ENCODE measurements at regions not wholly inside any gene's neighbourhood (a gene's known extent, or its start where the extent isn't known, plus 50 kb on each side); places are given as distances from the start of the nearest gene placed in this dataset.
"Not testable (repeated sequence)": the region's sequence is repeated elsewhere in the genome, so short reads cannot be mapped to it uniquely, and the experiment has no call there.

GRCh38 chr20:50329981-50330503 is 139.4 kb downstream of the CEBPB start:
- no peak for DNase-seq (ENCODE audit: low spot score)

- no peak for DNase-seq (ENCODE audit: low spot score)
These were observed 140.1 kb downstream of the CEBPB start for GRCh38 chr20:50330504-50331313.

DNA sequence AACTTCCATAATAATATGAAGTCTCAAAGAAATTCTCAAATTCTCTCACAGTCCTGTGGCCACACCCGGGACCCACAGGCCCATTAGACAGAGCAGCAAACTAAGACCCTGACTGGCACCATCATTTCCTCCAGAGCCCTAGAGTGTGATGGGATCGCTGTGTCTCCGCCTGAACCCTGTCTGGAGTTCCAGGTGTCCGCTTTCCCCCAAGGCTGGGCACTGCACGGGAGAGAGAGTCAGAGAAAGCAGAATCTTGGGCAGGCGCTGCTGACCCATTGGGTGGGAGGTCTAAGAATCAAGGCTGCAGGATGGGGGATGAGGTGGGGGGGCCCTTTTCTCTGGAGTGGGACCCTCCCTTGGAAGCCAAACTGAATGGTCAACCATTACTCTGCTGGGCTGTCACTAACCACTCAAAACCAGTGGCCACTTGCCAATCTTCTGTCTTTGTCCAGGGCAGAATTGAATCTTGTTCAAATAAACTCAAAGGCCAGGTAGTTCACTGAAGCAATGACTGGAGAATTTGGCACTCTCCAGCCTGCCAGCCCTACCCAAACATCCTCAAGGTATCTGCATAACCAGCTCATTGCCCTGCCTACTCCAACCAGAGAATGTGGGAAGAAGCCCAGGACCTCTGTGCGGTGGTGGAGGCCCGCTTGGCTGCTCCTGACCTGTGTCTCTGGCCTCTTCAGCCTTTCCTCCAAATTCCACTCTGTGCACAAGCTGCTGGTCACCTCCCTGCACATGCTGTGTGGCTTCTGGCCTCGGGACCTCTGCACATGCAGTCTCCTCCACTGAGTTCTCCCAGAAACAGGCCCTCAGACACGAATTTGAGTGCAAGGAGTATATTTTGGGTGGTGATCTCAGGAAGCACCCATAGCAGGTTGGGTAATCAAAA is 141.1 kb downstream of the CEBPB start:
- DNase-seq (ENCODE audit: low spot score): no peak

- no peak for DNase-seq (ENCODE audit: low spot score)
These were observed 141.9 kb downstream of the CEBPB start for GRCh38 chr20:50332491-50332980.

GRCh38 chr20:50333131-50333670 is 142.6 kb downstream of the CEBPB start:
- no peak for DNase-seq (ENCODE audit: low spot score)

DNA sequence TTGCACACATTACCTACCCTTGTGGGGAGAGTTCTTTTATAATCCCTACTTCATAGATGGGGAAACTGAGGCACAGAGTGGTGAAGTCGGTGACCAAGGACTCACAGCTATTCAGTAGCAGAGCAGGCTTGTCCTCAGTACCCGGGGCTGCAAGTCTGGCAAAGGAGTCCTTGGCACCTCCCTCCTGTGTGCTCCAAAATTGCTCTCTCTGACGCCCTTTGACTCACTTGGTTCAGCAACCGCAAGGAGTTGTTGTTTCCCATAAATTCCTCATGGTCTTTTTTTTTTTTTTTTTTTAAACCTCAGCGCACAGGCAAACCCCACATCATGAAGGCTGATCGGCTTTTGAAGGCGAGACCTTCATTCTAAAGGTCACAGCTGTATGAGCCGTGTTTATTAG is 143.2 kb downstream of the CEBPB start:
- peak; percentile 84 for DNase-seq (ENCODE audit: low spot score)

DNA sequence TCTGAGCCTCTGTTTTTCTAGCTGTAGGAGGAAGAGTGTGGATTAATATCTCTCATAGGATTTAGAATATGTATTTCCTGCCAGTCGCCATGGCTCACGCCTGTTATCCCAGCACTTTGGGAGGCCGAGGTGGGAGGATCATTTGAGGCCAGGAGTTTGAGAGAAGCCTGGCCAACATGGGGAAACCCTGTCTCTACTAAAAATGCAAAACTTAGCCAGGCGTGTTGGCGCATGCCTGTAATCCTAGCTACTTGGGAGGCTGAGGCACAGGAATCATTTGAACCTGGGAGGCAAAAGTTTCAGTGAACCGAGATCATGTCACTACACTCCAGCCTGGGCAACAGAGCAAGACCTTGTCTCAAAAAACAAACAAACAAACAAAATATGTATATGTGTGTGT is 143.9 kb downstream of the CEBPB start:
- not testable (repeated sequence) for DNase-seq (ENCODE audit: low spot score)

GRCh38 chr20:50335105-50335504 is 144.5 kb downstream of the CEBPB start:
- DNase-seq (ENCODE audit: low spot score): peak; percentile 21

GRCh38 chr20:50335866-50336265 is 145.2 kb downstream of the CEBPB start:
- no peak for DNase-seq (ENCODE audit: low spot score)

GRCh38 chr20:50336661-50337060 is 146.0 kb downstream of the CEBPB start:
- DNase-seq (ENCODE audit: low spot score): no peak

DNA sequence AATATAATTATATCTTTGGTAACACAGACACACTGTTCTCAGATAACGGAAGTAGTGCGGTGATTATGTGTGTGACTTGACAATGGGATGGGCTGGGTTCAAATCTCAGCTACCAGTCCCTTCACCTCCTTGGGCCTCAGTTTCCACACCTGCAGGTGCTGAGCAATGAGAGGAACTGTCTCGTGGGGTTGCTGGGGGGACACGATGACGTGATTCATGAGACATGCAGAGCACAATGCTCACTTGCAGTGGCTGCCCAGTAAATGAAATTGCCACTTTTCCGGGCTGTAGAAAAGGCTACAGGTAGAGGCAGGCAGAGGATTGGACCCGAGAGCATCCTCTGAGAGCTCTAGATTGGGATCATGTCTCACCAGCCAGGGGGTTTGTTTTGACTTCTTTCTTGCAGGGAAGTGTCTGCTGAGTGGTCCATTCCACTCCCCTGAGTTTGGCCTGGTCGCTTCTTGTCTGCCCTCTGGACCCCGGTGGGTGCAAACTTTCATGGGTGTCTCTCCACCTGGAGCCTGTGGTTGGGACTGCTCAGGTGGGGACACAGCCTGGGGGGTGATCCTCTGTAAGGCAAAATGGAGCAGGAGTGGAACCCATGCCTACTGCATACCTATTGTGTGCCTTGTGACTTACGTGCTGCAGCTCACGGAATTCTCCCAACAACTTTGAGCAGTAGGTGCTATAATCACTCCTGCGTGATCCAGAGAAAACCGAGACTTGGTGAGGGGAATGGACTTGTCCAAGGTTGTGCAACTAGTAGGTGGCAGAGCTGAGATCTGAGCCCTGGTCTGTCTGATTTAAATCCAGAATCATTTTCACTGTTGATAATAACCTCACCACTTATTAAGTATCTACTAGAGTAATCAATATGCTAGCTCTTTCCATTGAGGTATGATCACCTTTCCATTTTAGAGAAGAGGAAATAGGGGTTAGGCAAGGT is 147.2 kb downstream of the CEBPB start:
- DNase-seq (ENCODE audit: low spot score): no peak

DNA sequence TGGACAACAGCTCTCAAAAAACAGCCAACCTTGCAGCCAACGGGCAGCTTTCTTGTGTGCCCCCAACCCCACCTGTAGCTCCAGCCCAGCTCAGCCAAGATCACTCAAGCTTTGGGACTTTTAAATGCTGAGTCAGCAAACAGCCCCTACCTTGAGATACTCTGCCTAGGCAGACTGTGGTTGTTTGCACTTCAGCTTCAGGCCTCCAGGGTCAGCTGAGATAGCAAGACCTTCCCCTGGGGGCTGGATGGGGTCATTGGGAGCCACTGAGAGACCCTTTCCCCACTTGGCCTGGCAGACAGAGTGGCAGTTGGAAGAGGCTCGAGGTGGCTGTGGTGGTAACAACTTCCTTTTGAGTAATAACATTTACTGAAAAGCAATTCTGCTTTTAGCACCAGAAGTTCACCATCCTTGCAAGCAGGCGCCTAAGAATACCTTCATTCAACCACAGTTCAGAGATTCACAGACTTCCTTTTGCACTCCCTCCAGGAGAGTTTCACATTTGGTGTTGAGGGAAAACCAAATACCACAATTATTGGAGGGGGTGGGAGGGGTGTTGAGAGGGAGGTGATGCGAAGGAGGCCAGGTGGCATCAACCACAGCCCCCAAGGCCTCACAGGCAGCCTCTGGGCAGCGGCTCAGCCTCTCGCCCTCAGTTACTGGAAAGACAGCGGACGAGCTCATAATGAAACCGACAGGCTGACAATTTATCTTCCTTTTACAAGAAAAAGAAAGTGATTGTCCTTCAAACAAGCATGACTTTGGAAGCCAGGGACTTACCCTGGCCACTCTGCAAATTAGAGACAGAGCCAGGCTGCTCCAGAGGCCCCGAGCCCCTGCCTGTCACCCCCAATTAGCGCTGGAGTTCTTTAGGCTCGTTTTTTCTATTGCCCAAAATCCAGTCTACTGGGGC is 148.1 kb downstream of the CEBPB start:
- no peak for DNase-seq (ENCODE audit: low spot score)

- DNase-seq (ENCODE audit: low spot score): no peak
These were observed 148.9 kb downstream of the CEBPB start for GRCh38 chr20:50339466-50339901.

DNA sequence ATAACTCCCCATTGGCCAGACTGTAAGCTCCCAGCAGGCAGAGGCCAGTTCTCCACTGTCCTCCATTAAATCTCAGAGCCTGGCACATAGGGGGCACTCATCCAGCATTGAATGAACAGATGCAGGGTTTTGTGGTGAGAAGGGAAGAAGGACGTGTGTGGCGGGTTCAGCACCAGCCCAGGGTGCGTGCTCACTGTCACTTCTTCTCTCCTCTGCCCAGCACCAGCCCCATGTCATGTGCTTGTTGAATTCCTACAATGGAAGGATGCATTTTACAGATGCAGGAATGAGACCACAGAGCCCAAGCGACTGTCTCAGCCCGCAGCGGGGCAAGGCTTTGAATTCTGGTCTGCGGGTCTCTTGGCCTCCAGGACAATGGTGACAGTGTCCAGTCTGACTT is 149.9 kb downstream of the CEBPB start:
- no peak for DNase-seq (ENCODE audit: low spot score)

- DNase-seq (ENCODE audit: low spot score): no peak
These were observed 150.4 kb downstream of the CEBPB start for GRCh38 chr20:50341050-50341449.

DNA sequence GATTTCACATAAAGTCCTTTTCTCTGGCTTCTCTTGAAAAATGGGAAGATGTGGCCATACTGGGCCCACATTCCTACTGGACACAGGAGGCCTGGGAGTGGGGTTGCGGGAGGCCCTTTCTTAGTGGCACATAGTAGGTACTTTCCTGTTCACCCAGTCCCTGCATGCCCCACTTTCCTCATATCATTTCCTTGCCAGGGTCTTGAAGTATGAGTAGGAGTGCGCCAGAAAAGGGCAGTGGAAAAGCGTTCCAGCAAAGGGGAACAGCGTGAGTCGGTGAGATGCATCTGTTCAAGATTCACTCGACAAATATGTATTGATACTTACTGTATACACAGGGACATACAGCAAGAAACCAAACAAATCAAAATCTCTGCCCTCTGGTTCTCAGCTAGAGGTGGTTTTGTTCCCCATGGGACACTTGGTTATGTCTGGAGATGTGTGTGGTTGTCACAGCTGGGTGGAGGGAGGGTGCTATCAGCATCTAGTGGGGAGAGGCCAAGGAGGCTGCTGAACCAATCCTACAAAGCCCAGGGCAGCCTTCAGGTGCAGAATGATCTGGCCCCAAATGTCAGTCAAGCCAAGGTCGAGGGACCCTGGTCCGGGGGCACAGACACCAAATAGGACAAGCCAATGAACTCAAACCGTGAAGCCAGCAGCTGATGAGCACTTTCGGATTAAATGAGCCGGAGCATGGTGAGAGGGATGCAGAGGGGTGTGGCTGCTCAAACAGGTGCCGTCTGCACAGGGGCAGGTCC is 151.4 kb downstream of the CEBPB start:
- no peak for DNase-seq (ENCODE audit: low spot score)

GRCh38 chr20:50342638-50343102 is 152.0 kb downstream of the CEBPB start:
- no peak for DNase-seq (ENCODE audit: low spot score)

DNA sequence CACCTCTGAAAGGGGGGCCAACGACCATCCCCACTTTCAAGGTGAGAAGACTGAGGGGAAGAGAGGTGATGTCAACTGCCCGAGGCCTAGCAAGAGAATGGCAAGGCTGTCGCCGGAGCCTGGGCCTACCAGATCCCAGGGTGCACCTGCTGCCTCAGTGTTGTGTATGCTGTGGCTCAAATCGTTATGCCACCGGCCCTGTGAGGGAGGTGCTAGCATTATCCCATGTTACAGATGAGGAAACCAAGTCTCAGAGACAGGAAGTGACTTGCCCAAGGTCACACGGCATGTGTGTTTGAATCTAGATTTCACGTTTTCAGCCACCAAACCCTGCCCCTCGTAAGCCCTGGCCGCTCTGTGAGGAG is 152.5 kb downstream of the CEBPB start:
- DNase-seq (ENCODE audit: low spot score): no peak

DNA sequence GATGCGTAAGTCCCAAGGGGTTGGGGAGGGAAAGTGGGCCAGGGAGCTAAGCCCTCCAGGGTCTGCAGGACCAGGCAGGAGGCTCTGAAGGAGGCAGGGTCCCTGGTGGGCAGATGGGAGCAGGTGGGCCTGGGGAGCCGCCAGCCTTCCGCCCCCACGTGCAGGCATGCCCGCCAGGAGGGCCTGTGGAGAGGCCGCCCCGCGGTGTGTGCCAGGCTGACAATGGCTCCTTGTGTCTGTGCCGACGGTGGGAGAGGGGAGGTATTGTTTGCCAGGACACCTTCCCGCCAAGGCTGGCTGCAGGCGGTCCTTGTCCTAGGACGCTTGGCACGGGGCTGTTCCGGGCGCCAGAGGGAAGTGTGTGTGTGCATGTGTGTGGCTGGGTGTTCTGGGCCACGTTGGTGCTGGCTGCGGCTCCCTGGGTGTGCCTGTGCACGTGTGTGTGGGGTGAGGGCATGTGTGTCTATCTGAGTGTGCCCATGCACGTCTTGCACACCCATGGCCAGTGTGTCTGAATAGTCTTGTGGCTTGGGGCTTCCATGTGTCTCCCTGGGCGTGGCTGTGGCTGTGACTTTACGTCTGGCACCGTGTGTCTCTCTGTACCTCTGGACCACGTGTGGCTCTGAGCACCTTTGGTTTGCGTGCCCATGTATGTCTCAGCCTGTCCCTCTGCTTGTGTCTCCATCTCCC is 153.0 kb downstream of the CEBPB start:
- no peak for DNase-seq (ENCODE audit: low spot score)

Data from LoVo (cell line).